HFF-Myc (cell line): ENCODE measurements at regions not wholly inside any gene's neighbourhood (a gene's known extent, or its start where the extent isn't known, plus 50 kb on each side); places are given as distances from the start of the nearest gene placed in this dataset.

ENCODE experiments used
- DNase-seq: peaks from one replicate; pipeline ENCODE4 v3.0.0-alpha.2; 2011; ENCODE audit warnings: low read depth; ENCODE audit errors: extremely low read depth
- H3K4me3 ChIP-seq: replicated peaks from 2 replicates; pipeline ENCODE4 v1.5.1; 2011; ENCODE audit warnings: low read depth, mild to moderate bottlenecking, control low read depth, low read length
- CTCF ChIP-seq: IDR thresholded peaks from 2 replicates; pipeline ENCODE4 v1.5.1; 2012; ENCODE audit warnings: mild to moderate bottlenecking, low read depth, low read length, control low read depth; ENCODE audit errors: missing control alignments

- no peak overlapping the region for H3K4me3 ChIP-seq
- no peak for DNase-seq
- TF ChIP-seq CTCF = no peak
Observed at GRCh38 chrX:121120690-121121605, 73.5 kb downstream of the GLUD2 start.

- no peak for TF ChIP-seq CTCF
- no peak overlapping the region for H3K4me3 ChIP-seq
- DNase-seq = no peak
Observed at GRCh38 chrX:121122332-121122731, 74.9 kb downstream of the GLUD2 start.

GRCh38 chrX:121128925-121129877 is 81.8 kb downstream of the GLUD2 start:
- no peak overlapping the region for H3K4me3 ChIP-seq
- no peak for DNase-seq
- TF ChIP-seq CTCF = no peak

GRCh38 chrX:121132675-121133074 is 85.3 kb downstream of the GLUD2 start:
- DNase-seq = no peak
- TF ChIP-seq CTCF = no peak
- no peak overlapping the region for H3K4me3 ChIP-seq

GRCh38 chrX:121135488-121136207 is 88.2 kb downstream of the GLUD2 start:
- no peak overlapping the region for H3K4me3 ChIP-seq
- no peak for DNase-seq
- TF ChIP-seq CTCF = no peak

GRCh38 chrX:121146059-121146628 is 98.7 kb downstream of the GLUD2 start:
- no peak for DNase-seq
- TF ChIP-seq CTCF = no peak
- H3K4me3 ChIP-seq = no peak overlapping the region
